ENCODE measurements at regions not wholly inside any gene's neighbourhood (a gene's known extent, or its start where the extent isn't known, plus 50 kb on each side); places are given as distances from the start of the nearest gene placed in this dataset.

GRCh38 chr13:22134261-22134660, 463.4 kb downstream of the FGF9 start:
- no peak for TF ChIP-seq CTCF (conservative IDR thresholded peaks at IDR 0.05 in 1 of 2, IDR thresholded peaks at IDR 0.05 in 1 of 2; ENCODE audit: extremely low read depth in 1 of 2, insufficient read depth in 1 of 2, low read depth in 1 of 2, low read length in 2 of 2)
- TF ChIP-seq EZH2 (IDR thresholded peaks at IDR 0.05; ENCODE audit: borderline replicate concordance, low read length), result no peak

Data from mammary epithelial cell (primary cell).